Gastroesophageal sphincter (tissue), 3 donors: ENCODE measurements at regions not wholly inside any gene's neighbourhood (a gene's known extent, or its start where the extent isn't known, plus 50 kb on each side); places are given as distances from the start of the nearest gene placed in this dataset.

Experiments
- EP300 ChIP-seq: sonication (generic); formaldehyde crosslinking; IDR thresholded peaks from one replicate; pipeline ENCODE4 v1.6.1; 2017; ENCODE audit warnings: antibody characterized with exemption, mild to moderate bottlenecking
- POLR2A ChIP-seq, 2 donors: fragments of 450-650 bp; IDR thresholded peaks; one replicate each; pipeline ENCODE4 v1.6.1; 2017; ENCODE audit warnings: antibody characterized with exemption in 2 of 2, mild to moderate bottlenecking in 2 of 2, moderate library complexity in 1 of 2
- TF ChIP-seq, protein P1 (sequence below), 4 experiments: fragments of 200-600 bp in 2 of 4; fragments of 450-650 bp in 2 of 4; sonication (generic) in 1 of 4; IDR thresholded peaks; one replicate each; pipeline ENCODE4 v1.5.1; 2017 to 2019; ENCODE audit warnings: antibody characterized with exemption in 4 of 4, mild to moderate bottlenecking in 2 of 4, moderate library complexity in 2 of 4

- TF ChIP-seq, protein P1, sequence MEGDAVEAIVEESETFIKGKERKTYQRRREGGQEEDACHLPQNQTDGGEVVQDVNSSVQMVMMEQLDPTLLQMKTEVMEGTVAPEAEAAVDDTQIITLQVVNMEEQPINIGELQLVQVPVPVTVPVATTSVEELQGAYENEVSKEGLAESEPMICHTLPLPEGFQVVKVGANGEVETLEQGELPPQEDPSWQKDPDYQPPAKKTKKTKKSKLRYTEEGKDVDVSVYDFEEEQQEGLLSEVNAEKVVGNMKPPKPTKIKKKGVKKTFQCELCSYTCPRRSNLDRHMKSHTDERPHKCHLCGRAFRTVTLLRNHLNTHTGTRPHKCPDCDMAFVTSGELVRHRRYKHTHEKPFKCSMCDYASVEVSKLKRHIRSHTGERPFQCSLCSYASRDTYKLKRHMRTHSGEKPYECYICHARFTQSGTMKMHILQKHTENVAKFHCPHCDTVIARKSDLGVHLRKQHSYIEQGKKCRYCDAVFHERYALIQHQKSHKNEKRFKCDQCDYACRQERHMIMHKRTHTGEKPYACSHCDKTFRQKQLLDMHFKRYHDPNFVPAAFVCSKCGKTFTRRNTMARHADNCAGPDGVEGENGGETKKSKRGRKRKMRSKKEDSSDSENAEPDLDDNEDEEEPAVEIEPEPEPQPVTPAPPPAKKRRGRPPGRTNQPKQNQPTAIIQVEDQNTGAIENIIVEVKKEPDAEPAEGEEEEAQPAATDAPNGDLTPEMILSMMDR (IDR thresholded peaks at IDR 0.05) = no peak
- TF ChIP-seq POLR2A (IDR thresholded peaks at IDR 0.05) = no peak
- TF ChIP-seq EP300 = no peak
Measured at GRCh38 chr2:82027921-82028615, 1723.5 kb upstream of the LRRTM1 start.
